ENCODE measurements at regions not wholly inside any gene's neighbourhood (a gene's known extent, or its start where the extent isn't known, plus 50 kb on each side); places are given as distances from the start of the nearest gene placed in this dataset.

DNA sequence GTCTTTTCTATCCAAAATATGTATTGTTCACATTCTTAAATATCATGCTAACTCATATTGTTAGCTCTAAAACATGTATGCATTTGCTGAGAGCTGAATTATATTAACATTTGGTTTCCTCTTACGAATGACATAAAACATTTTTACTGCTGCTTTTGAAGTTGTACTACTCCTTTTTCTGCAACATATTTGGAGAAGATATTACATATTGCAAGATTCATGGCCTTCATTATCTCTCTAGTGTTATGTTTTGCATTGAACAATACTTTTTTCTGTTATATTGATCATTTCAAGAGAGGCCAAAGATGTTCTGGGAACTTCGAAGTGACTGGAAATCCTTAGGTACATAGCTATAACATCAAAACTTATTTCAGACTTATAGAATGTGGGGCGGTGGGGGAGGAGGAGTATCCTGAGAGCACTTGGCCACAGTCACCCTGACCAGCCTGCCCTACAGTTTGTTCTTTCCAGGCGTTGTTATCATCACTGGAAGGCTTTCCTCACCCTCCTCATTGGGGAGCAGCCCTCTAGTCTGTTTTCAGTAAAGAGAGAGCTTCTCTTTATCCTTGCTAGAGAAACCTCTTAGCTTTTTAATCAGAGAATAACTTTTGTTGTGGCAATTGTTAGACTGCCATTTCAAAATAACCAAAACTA lies 868.6 kb downstream of the OTOL1 start:
- in situ Hi-C loops (cut with HindIII; ENCODE audit: low sequenced_read_pairs): no loop called here
- H3K4me3 ChIP-seq (ENCODE audit: low read depth, low read length): no peak overlapping the region
- DNase-seq (ENCODE audit: low read depth): no peak
- TF ChIP-seq, protein P1, sequence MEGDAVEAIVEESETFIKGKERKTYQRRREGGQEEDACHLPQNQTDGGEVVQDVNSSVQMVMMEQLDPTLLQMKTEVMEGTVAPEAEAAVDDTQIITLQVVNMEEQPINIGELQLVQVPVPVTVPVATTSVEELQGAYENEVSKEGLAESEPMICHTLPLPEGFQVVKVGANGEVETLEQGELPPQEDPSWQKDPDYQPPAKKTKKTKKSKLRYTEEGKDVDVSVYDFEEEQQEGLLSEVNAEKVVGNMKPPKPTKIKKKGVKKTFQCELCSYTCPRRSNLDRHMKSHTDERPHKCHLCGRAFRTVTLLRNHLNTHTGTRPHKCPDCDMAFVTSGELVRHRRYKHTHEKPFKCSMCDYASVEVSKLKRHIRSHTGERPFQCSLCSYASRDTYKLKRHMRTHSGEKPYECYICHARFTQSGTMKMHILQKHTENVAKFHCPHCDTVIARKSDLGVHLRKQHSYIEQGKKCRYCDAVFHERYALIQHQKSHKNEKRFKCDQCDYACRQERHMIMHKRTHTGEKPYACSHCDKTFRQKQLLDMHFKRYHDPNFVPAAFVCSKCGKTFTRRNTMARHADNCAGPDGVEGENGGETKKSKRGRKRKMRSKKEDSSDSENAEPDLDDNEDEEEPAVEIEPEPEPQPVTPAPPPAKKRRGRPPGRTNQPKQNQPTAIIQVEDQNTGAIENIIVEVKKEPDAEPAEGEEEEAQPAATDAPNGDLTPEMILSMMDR (IDR thresholded peaks at IDR 0.05; ENCODE audit: low read depth, low read length, missing control alignments): no peak

DNA sequence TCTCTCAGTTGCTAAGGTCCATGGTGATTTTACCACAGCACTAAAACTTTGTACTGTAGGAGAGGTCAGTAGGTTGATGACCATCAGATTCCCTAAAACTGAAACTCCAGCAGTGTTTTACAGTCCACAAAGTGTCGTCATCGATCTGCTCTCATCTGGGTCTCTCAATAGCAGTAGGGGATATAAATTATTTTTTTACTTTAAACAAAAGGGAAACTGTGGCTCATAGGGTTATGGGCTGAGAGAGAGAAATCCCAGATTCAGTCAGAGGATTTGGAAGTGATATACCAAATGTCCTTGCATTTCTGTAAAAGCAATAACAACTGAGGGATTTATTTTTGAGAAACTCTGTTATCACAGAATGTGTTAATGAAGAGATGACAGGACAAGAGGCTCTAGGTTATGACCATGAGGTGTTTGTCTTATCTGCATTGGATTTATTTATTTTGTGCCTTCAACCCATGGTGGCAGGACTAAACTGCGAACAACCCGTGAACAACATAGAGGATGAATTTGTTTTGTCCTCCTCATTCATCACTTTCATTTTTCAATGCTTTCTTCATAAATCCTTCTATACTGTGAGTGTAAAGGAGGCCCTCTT lies 869.7 kb downstream of the OTOL1 start:
- TF ChIP-seq, protein P1 (IDR thresholded peaks at IDR 0.05; ENCODE audit: low read depth, low read length, missing control alignments): no peak
- in situ Hi-C loops (cut with HindIII; ENCODE audit: low sequenced_read_pairs): no loop called here
- H3K4me3 ChIP-seq (ENCODE audit: low read depth, low read length): no peak overlapping the region
- DNase-seq (ENCODE audit: low read depth): no peak

DNA sequence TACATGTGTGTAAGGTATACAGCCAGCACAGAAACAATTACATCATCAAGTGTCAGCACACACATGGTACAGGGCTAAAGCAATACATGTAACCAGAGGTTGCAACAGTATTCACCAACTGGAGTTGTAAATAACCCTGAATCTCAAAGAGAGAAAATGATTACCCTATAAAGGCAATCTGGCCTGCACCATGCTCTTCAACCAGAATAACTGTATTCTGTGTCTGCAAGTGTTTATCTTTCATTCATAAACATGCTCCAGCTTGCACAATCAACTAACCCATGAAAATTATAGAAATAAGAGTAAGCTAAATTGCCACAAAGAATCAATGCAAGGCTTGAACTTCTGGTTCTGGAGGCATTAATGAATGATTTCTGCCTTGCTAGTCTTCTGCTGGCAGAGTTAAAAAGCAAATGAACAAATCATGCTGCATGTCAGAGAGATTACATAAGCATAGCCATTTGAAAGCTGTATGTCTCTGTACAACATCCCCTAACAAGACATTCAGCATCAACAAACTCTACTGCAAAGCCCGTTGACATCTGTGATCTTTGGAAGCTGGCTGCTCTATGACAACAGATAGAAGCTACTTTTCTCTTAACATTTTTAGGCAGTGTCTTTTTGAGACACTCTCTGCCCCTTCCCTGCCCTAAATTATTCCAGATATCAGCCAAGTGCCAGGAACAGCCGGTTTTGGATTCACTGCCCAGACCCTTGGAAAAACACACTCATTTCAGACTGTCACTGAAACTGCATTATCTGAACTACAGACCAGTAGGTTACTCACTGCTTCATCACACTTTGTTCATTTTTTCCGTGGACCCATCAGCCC lies 871.0 kb downstream of the OTOL1 start:
- TF ChIP-seq, protein P1 (IDR thresholded peaks at IDR 0.05; ENCODE audit: low read depth, low read length, missing control alignments): no peak
- DNase-seq (ENCODE audit: low read depth): no peak
- in situ Hi-C loops (cut with HindIII; ENCODE audit: low sequenced_read_pairs): no loop called here
- H3K4me3 ChIP-seq (ENCODE audit: low read depth, low read length): no peak overlapping the region

DNA sequence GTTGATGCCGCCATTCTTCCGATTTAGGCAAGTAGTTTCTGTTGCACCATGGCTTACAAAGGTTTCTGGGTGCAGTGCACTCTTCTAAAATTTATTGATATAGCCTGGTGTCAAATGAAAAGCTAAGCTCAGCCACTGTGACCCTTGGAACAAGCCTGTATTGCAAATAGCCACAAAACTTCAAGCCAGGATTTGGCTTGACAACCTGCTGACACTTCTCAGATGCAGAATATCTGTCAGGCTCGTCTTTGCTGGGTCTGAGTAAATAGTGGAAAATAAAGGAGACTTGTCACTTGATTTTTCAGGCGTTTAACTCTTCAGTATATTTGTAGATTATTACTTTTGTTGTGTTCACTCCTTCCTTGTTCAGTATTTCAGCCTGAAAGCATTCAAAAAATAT lies 871.8 kb downstream of the OTOL1 start:
- TF ChIP-seq, protein P1 (IDR thresholded peaks at IDR 0.05; ENCODE audit: low read depth, low read length, missing control alignments): no peak
- in situ Hi-C loops (cut with HindIII; ENCODE audit: low sequenced_read_pairs): no loop called here
- DNase-seq (ENCODE audit: low read depth): no peak
- H3K4me3 ChIP-seq (ENCODE audit: low read depth, low read length): no peak overlapping the region

DNA sequence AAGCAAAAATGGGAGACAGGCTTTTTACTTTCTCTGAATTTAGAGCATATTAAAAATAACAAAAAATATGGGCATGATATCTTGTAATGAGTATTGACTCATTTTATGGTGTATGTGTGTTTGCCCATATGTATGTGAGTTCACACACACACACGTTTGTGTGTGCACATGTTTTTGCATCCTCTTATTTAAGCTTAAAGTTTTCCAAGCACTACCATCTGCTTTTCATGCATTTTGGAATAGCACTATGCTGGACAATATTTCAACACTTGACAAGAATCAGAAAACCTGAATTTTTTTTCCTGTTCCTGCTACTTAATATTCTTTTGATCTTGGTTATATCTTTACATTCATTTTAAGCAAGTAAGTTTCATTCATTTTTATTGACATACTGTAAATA lies 872.7 kb downstream of the OTOL1 start:
- DNase-seq (ENCODE audit: low read depth): no peak
- TF ChIP-seq, protein P1 (IDR thresholded peaks at IDR 0.05; ENCODE audit: low read depth, low read length, missing control alignments): no peak
- H3K4me3 ChIP-seq (ENCODE audit: low read depth, low read length): no peak overlapping the region
- in situ Hi-C loops (cut with HindIII; ENCODE audit: low sequenced_read_pairs): no loop called here

DNA sequence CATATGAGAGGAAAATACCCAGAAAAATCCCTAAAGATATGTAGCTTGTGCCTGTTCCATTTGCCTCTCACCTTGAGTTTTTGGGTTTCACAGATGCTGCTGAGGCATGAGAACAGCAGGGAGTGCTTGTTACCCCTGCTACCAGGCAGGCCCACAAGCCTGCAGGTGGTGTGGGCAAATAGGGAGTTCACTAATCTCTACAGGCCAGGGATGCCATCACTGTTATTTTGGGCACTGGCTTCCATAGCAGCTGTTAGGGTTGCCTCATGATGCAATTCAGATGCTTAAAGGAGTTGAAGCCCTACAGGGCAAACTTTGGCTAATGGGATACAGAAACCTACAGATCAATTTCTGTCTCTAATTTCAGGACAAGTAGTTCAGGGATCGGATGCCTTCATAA lies 873.5 kb downstream of the OTOL1 start:
- no peak for DNase-seq (ENCODE audit: low read depth)
- H3K4me3 ChIP-seq (ENCODE audit: low read depth, low read length): no peak overlapping the region
- TF ChIP-seq, protein P1 (IDR thresholded peaks at IDR 0.05; ENCODE audit: low read depth, low read length, missing control alignments): no peak
- in situ Hi-C loops (cut with HindIII; ENCODE audit: low sequenced_read_pairs): no loop called here
